Lower leg skin (tissue), 3 donors: ENCODE measurements at regions not wholly inside any gene's neighbourhood (a gene's known extent, or its start where the extent isn't known, plus 50 kb on each side); places are given as distances from the start of the nearest gene placed in this dataset.

Experiments
- CTCF ChIP-seq, 3 donors: fragments of 450-650 bp; IDR thresholded peaks; one replicate each; pipeline ENCODE4 v1.5.1; 2016; ENCODE audit warnings: antibody characterized with exemption in 3 of 3, mild to moderate bottlenecking in 3 of 3, moderate library complexity in 2 of 3
- POLR2A ChIP-seq, 2 donors: fragments of 450-650 bp; IDR thresholded peaks; one replicate each; pipeline ENCODE4 v1.6.1; 2016 to 2017; ENCODE audit warnings: antibody characterized with exemption in 2 of 2, mild to moderate bottlenecking in 1 of 2, moderate library complexity in 1 of 2

DNA sequence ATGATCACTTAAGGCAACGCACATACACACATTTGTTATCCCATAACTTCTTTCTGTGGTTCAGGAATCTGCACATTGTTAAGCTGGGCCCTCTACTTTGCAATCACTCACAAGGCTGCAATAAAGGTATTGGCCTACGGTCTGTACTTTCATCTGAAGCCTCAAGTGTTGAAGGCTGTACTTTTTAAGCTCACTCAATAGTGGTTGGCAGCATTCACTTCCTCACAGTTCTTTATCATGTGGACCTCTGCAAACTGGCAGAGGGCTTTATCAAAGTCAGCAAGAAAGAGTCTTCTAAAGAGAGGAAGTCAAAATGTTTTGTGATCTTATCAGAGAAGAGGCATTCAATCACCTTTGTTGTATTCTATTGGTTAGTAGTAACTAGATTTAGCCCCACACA, 301.4 kb upstream of the EPHA5 start:
- TF ChIP-seq CTCF (IDR thresholded peaks at IDR 0.05) (no peak), POLR2A (IDR thresholded peaks at IDR 0.05) (no peak)
